ENCODE measurements at regions not wholly inside any gene's neighbourhood (a gene's known extent, or its start where the extent isn't known, plus 50 kb on each side); places are given as distances from the start of the nearest gene placed in this dataset.
"Not testable (repeated sequence)": the region's sequence is repeated elsewhere in the genome, so short reads cannot be mapped to it uniquely, and the experiment has no call there.

DNA sequence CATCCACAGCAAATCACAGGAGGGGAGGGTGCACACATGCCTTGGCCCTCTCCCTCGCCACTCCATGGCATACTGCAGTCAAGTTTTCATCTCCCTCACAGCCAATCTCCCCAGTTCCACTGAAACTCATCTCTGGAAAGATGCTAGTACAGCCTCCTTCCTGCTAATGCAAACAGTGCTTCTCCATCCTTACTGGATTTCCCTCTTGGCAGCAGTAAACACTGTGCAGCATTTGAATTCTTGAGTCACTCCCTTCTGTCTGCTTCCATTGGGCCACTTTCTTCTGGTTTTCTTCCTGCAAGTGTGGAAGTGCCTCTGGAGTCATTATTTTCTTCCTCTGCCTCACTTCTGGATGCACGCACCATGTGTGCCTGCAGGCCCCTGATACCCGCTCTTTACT is 460.3 kb downstream of the QKI start:
- no peak for DNase-seq (ENCODE audit: low spot score)

DNA sequence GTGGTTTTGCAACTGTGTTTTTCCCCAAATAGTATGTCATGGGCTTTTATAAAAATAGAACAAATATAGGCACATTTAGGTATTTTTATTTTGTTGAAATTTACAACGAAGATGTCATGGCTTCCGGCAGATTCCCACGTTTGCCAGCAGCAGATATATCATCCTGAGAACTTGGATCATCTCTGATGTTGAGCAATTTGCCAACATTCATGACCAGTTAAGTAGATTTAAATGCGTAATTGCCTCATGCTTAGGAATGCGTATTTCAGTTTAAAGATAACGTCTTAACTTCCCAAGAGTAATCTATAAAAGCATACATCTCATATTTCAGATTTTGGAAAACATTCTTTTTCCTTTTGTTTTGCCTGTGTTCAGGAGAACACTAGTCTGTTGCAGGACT is 457.8 kb downstream of the QKI start:
- no peak for DNase-seq (ENCODE audit: low spot score)

DNA sequence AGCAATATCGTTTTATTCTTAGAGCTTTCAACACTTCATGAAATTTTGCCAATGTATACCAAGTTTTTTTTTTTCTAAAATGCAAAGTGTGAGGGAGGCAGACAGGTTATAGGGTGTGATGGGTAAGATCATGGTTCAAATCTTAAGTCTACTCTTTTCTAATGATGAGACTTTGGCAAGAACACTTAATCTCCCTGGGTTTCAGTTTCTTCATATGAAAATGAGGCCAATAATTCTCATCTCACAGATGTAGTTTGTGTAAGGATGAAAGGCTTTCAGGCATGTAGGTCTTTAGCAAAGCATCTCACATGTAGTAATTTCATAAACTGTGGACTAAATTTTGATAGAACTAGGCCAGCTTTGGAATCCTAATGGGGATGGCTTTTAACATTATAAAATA is 457.1 kb downstream of the QKI start:
- no peak for DNase-seq (ENCODE audit: low spot score)

DNA sequence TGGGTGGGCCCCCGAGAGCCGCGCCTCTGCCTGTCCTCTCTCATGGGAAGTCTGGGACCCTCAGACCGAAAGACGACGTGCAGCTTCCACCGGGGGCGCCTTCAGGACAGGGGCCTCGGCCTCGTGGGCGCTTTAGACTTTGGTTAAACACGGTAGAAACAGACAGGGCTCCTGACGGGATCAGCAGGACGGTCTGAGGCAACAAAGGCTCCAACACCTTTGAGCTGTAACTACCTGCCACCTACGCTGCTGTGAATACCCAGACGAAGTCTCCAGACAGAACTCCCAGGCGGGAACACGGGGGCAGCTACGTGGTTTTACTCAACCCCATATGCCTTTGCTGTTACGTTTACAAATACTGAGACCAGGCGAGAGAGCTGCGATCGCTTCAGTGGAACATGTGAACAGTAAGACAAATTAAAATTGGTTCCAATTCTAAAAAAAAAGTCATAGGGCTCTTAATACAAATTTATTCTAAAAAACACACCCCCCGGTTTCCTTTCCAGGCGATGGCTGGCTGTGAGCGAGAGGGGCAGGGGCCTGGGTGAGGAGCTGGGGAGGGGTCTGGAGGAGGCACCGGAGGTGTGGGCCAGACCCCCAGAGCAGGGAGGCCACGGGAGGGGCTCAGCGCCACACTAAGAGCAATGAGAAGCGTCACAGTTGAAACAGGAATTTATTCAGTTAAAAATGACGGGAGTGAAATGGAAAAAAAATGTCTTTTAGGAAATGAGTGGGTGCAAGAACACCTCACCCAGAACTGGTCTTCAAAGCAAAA is 453.2 kb downstream of the QKI start:
- no peak for DNase-seq (ENCODE audit: low spot score)

DNA sequence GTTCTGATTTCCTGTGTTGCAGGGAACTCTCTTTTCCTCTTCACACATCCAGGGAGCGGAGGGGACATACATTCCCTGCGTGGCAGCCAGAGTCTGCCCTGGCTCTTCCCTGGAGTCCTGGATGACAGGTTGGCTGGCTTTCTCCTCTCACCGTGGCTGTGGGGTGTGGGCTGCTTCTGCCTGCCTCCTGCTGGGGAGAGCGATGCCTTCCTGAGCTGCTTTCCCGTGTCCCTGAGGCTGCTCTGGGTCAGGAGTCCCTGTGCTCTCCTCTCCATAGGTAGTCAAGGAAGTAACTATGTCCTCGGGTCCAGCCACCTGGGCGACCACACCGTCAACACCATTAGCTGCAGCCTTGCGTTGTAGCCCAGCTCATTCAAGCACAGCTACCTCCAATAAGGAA is 451.7 kb downstream of the QKI start:
- no peak for DNase-seq (ENCODE audit: low spot score)

DNA sequence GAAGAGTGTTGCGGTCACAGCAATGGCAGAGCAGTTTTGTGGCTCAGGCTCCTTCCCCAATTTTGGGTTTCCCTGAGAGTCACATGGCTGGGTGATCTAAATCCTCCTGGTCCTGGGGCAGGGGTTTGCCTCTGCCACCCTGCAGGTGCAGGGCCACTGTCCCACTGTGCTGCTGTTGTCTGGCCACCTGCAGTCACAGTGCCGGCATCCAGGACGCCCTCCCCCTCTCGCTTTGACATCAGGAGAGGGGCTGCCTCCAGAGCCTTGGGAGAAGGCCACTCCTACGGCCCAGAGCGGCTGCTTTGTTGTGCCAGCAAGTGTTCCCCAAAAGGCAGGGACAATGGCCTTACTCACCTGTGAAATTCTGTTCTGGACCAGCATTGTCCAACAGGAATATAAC is 449.0 kb downstream of the QKI start:
- DNase-seq (ENCODE audit: low spot score) = no peak

DNA sequence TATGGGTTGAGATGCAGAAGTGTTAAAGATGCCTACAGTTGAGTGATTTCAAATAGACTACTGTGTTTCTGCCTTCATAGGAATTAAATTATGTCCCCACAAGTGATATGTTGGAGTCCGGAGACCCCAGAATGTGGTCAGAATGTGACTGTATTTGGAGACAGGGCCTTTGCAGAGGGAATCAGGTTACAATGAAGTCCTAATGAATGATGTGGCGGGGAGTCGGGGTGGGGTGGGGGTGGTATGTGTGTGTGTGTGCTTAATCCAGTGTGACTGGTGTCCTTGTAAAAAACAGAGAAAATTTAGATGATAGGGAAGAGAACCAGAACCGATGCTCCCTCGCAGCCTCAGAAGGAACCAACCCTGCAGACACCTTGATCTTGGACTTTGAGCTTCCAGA is 448.2 kb downstream of the QKI start:
- DNase-seq (ENCODE audit: low spot score) = no peak

DNA sequence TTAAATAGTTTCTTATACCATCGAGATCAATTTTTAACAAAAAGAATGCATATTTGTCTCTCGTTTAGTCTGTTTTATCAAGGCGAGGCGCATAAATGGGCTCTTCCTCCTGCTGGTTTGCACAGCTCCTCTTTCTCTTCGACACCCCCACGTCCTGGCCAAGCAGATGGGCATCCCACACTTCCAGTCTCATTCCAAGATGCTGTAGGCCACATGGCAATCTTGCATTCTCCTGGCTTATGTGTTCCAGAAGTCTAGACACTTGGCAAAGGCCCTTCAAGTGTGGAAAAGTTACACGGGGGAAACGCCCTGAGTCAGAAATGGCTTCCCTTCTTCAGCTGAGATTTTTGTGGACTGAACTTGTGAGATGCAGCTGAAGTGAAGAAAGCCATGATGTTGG is 447.1 kb downstream of the QKI start:
- no peak for DNase-seq (ENCODE audit: low spot score)

DNA sequence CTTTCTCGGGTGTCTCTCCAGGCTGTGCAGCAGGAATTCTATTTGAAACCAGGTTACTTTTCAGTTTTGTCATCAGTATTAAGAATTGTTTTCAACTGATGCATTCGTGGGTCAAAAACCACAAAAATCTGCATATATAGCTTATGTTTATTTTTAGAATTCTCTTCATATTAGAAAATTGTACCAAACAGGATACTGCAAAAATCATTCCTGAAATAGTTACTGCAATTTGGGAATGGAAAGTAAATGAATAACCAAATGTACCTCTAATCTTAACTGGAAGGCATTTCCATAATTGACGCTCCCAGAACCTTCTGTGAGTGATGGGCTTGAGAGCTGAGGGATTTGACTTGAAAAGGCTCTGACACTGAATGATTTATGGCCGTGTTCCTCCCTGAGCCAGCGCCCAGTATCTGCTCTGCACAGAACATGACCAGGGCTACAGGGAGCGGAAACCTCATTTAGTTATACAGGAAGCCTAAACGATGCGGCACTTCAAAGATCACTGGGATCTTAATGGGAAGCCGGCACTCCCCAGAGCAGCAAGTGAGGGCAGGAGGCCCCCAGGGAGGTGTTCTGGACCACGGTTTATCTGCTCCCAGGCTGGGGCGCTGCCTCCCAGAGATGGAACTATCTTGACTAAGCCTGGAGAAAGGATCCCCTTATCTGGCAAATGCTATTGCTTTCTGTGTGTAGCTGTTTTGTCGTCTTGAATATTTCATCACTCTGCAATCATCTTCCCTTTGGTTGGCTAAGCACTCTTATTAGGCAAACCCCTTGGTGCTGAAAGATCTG is 446.0 kb downstream of the QKI start:
- DNase-seq (ENCODE audit: low spot score) = no peak

DNA sequence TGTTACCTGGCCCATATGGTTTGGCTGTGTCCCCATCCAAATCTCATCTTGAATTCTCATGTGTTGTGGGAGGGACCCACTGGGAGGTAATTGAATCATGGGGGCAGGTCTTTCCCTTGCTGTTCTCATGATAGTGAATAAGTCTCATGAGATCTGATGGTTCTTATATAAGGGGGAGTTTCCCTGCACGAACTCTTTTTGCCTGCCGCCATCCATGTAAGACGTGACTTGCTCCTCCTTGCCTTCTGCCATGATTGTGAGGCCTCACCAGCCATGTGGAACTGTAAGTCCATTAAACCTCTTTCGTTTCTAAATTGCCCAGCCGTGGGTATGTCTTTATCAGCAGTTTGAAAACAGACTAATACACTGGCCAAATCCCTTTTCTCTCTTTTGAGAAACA is 444.4 kb downstream of the QKI start:
- not testable (repeated sequence) for DNase-seq (ENCODE audit: low spot score)

DNA sequence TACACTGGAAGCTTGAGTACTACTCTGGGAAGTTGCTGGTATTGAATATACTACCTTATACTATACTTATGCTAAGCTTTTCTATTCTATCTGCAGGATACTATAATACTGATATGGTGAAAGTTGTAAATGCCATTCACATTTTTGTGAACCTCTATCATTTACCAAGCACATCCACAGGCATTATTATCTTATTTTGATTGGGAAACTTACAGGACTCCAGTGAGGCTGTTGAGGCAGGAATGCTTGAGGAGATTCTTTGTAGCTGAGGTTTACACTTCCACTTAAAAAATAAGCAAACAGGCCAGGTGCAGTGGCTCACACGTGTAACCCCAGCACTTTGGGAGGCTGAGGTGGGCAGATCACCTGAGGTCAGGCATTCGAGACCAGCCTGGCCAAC is 442.9 kb downstream of the QKI start:
- no peak for DNase-seq (ENCODE audit: low spot score)

DNA sequence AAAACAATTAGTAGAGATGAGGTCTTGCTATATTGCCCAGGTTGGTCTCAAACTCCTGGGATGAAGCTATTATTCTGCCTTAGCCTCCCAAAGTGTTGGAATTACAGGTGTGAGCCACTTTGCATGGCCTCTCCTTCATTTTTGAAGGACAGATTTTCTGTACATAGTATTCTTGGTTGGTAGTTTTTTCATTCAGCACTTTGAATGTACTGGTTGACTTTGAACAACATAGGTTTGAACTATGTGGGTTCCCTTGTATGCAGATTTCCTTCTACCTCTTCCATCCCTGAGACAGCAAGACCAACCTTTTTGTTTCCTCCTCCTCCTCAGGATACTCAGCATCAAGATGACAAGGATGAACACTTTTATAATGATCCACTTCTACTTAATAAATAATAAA is 436.4 kb downstream of the QKI start:
- DNase-seq (ENCODE audit: low spot score) = no peak

DNA sequence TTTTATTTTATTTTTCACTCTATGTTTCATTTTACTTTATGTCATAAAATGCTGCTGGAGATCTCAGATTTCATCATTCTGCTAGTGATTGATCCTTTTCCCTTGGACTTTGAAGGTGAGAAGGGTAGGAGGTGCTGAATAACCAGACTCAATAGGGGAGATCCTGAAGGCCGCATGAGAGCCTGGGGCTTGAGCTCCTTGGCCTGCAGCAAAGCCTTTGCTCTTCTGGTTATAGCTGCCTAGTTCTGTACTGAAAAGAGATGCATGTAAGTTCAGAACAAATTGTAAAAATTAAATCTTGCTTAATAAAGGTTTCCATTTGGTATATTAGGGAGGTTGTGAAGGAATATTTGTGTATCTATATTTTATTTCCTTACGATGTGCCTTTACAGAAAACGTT is 430.2 kb downstream of the QKI start:
- DNase-seq (ENCODE audit: low spot score) = no peak

DNA sequence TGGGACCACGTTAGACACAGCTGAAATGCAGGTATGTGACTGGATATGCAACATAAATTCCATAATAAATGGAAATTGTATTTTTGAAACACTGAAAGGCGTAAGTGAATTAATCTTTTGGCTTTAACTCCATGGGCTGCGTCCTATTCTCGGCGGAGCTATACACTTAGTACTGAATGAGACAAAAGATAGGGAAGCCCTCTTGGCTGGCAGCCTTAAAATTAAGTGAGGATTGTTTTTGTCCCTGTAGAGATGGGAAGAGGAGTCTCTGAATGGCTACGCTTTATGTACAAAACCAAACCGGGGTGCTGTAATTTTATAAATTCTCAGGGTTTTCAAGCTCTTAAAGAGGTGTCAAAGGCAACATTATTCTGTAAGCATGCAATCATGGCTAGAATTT is 429.8 kb downstream of the QKI start:
- DNase-seq (ENCODE audit: low spot score) = no peak

DNA sequence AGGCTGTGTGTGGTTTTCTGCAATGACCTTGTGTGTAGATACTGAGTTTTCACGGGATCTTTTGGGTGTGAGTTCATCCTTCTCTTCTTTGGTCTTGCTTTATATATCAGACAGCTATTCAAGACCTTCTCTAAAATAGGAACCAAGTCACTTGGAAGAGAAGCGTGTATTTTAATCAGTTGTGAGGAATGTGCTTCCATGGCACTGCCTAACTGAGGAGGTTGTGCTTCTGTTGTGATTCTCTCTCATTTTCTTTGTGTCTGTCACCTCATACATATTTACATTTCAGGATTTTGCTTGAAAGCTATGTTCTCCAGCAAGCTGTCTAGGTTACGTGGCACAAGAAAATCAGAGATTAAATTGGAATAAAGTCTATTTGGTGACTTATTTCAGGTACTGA is 428.7 kb downstream of the QKI start:
- DNase-seq (ENCODE audit: low spot score) = no peak

DNA sequence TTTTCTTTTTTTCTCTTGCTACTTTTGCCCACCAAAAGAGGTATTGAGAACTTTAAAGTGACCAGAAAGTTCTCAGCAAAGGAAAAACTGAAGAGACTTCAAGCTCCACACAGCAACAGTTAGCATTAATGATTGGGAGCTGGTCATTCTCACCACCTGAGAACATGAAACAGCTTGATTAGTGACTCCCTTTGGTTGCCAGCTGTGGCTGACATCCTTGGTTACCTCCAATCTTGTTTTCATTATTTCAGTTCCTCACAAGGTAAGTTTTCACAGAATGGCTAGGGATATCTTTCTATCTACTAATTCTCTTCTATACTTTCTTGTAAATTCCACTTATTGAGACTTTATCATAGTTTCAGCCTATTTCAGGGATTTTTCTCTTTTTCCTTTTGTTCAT is 427.9 kb downstream of the QKI start:
- no peak for DNase-seq (ENCODE audit: low spot score)

DNA sequence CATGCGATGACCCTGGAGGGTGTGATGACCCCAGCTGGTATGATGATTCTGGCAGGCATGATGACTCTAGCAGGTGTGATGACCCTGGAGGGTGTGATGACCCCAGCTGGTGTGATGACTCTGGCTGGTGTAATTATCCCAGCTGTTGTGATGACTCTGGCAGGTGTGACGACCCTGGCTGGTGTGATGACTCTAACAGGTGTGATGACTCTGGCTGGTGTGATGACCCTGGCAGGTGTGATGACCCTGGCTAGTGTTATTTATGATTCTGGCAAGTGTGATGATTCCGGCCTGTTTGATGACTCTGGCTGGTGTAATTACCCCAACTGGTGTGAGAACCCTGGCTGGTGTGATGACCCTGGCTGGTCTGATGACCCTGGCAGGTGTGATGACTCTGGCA is 427.2 kb downstream of the QKI start:
- DNase-seq (ENCODE audit: low spot score) = no peak

DNA sequence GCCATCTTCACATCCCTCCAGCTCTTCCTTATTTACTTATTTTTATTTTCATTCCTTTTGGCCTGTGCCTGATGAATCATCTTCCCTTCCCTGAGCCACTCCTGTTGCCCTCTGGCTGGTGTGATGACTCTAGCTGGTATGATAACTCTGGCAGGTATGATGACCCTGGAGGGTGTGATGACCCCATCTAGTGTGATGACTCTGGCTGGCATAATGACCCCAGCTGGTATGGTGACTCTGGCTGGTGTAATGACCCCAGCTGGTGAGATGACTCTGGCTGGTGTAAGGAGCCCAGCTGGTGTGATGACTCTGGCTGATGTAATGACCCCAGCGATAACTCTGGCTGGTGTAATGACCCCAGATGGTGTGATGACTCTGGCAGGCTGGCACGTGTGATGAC is 426.8 kb downstream of the QKI start:
- no peak for DNase-seq (ENCODE audit: low spot score)

DNA sequence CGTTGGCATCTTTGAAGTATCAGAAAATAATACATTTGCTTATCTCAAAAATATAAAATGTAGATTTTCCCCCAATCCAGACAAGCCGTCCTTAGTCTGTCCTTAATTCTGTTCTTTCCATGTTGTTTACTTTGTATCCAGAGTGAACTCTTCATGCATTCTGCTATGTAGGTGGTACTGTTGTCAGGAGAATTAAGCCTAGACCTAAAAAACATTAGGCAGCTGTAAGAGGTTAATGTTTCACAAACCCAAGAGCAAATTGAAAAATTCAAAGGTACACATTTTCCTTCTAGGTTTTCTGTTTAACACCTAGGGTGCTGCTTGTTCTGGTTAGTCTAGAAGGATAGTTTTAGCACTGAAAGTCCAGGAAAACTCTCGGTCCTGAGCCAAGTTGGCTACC is 426.4 kb downstream of the QKI start:
- DNase-seq (ENCODE audit: low spot score) = no peak

DNA sequence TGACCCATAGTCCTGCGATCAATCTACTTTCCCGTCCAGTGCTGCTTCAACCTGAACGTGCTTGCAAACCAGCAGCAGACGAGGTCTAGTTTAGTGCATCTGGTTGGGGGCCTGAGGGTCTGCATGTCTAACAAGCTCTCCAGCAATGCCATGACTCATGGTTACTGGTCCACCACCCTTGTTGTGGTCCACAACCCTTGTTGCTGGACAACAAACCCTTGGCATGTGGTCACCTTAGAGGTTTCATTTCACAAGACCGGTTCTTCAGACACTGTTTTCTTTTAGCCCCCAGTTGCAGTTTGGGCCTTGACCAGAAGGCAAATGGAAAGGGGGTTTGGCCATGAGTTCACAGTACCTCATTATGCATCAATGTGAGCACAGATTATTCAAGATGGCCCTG is 424.8 kb downstream of the QKI start:
- DNase-seq (ENCODE audit: low spot score) = no peak

DNA sequence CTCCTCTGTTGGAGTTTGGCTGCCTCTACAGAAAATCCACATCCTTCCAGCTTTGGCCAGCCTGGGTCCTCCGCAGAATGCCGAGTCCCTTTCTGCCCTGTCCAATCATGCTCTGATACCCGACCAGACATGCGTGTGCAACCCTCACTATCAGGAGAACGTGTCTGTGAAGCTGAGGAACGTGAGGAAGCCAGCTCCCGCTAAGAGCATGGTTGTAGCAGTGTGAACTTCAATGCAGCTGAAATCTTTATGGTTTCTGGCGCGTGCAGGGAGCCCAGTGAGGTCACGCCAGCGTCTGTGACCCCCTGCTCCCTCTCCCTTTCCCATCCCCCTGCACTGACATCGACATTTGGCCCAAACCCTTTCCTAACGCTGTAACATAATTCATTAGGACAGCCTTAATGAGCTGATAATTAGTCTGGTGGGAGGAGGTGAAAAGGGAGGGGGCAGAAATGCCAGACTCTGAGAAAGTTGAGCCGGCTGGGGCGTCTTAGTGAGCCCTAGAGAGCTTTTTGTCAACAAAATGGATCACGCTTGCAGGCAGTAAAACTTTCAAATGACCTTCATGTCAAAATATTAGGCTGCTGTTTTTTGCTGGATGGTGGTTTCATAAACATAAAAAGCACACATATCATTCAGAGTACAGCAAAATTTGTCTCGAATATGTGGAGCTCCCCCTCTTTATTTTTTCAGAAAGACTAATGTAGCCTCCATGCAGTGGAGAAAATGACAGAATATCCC is 423.3 kb downstream of the QKI start:
- no peak for DNase-seq (ENCODE audit: low spot score)

DNA sequence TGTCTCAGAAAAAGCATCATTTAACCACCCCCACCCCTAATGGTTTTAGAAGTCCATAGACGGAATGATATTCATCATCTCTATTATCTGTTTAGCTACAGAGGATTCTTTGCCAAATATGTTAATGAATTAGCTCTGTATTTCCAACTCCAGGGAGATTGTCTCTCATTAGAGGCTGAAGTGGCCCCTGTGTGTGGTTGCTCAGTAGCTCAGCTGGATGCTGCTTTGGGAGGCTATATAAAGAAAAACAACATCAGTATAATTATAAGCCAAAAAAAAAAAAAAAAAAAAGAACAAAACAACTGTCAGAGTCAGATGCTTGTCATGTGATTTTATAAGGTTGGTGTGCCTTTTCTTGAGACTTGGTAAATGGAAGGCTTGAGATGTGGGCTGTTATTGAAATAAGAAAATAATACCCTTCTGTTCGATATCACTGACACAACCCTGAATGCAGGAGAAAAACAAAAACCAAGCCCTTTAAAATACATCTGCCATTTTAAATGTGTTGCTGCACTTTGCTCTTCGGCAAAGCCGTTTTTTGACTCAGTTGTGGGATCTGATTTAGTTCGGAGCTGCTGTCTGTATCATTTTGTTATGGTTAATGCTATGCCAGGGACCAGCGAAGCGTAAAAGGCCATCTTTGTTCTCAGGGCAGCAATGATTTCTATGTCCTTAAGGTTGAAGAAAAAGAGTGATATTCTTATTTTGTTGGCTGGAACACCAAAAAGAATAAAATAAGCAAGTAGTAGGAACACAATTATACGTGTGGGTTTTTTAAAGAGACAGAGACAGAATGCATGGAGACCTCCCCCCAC is 422.6 kb downstream of the QKI start:
- no peak for DNase-seq (ENCODE audit: low spot score)

Measured in CD4-positive, alpha-beta T cell treated with Interleukin-2 at 100 ng/mL for 4 hours (primary cell).